Parathyroid adenoma (tissue), 2 donors: ENCODE measurements at regions not wholly inside any gene's neighbourhood (a gene's known extent, or its start where the extent isn't known, plus 50 kb on each side); places are given as distances from the start of the nearest gene placed in this dataset.

Experiments
- H2AFZ ChIP-seq: fragments of 300-600 bp; sonication (generic); one replicate; pipeline ENCODE4 v1.7.0; 2017; ENCODE audit warnings: antibody characterized with exemption, mild to moderate bottlenecking
- H3K27ac ChIP-seq: fragments of 300-600 bp; sonication (generic); one replicate; pipeline ENCODE4 v1.7.0; 2017
- H3K27me3 ChIP-seq: fragments of 300-600 bp; sonication (generic); one replicate; pipeline ENCODE4 v1.7.0; 2017; ENCODE audit warnings: low read length; ENCODE audit not compliant: control insufficient read depth, insufficient read depth
- H3K36me3 ChIP-seq: fragments of 300-600 bp; sonication (generic); one replicate; pipeline ENCODE4 v1.7.0; 2017; ENCODE audit warnings: low read length; ENCODE audit not compliant: control insufficient read depth, insufficient read depth
- H3K4me1 ChIP-seq: fragments of 300-600 bp; sonication (generic); one replicate; pipeline ENCODE4 v1.7.0; 2017; ENCODE audit warnings: control low read depth
- H3K4me2 ChIP-seq: fragments of 300-600 bp; sonication (generic); one replicate; pipeline ENCODE4 v1.7.0; 2017; ENCODE audit warnings: low read length
- H3K4me3 ChIP-seq: fragments of 300-600 bp; sonication (generic); one replicate; pipeline ENCODE4 v1.7.0; 2017; ENCODE audit warnings: low read depth, low read length
- H3K79me2 ChIP-seq: fragments of 300-600 bp; sonication (generic); one replicate; pipeline ENCODE4 v1.7.0; 2017; ENCODE audit warnings: control low read depth
- H3K9ac ChIP-seq: fragments of 300-600 bp; sonication (generic); one replicate; pipeline ENCODE4 v1.7.0; 2017; ENCODE audit warnings: mild to moderate bottlenecking
- H3K9me3 ChIP-seq: fragments of 300-600 bp; sonication (generic); one replicate; pipeline ENCODE4 v1.7.0; 2017; ENCODE audit warnings: low read length; ENCODE audit not compliant: control insufficient read depth
- TF ChIP-seq, protein P1 (sequence below): fragments of 300-600 bp; sonication (generic); IDR thresholded peaks from one replicate; pipeline ENCODE4 v1.7.0; 2017; ENCODE audit warnings: antibody characterized with exemption, mild to moderate bottlenecking
- donor health status: primary hyperparathyroidism.

DNA sequence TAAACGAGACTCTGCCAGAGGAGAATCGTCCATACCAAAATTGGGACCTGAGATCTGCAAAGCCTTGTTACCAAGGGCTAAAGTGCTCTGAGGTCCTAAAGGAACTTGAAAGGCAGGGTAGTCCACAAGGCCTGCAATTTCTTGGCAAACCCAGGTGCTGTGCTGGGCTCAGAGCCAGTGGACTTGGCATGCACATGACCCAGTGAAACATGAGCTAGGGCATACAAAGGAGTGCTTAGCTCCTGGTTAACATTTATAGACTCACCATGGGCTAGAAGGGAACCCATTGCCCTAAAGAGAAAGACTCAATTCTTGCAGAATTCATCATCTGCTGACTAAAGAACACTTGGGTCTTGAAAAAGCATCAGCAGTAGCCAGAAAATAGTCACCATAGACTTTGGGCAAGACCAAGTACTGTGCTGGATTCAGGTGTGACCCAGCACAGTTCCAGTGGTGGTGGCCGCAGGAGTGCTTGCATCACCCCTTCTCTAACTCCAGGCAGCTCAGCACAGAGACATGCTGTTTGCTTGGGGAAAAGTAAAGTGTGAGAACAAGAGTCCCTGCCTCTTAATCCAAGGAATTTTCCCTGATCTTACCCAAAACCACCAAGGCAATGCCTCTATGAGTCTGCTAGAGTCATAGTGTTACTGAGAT lies 1069.4 kb upstream of the ADGRL2 start:
- H3K79me2 ChIP-seq = no peaks in the 10 kb centered on the region
- H3K4me3 ChIP-seq = no peak overlapping the region
- no peak overlapping the region for H3K4me2 ChIP-seq
- no peaks in the 10 kb centered on the region for H3K4me1 ChIP-seq
- H3K9ac ChIP-seq = no peak overlapping the region
- no peak overlapping the region for H3K27ac ChIP-seq
- no peaks in the 10 kb centered on the region for H3K36me3 ChIP-seq
- TF ChIP-seq, protein P1, sequence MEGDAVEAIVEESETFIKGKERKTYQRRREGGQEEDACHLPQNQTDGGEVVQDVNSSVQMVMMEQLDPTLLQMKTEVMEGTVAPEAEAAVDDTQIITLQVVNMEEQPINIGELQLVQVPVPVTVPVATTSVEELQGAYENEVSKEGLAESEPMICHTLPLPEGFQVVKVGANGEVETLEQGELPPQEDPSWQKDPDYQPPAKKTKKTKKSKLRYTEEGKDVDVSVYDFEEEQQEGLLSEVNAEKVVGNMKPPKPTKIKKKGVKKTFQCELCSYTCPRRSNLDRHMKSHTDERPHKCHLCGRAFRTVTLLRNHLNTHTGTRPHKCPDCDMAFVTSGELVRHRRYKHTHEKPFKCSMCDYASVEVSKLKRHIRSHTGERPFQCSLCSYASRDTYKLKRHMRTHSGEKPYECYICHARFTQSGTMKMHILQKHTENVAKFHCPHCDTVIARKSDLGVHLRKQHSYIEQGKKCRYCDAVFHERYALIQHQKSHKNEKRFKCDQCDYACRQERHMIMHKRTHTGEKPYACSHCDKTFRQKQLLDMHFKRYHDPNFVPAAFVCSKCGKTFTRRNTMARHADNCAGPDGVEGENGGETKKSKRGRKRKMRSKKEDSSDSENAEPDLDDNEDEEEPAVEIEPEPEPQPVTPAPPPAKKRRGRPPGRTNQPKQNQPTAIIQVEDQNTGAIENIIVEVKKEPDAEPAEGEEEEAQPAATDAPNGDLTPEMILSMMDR = no peak
- H2AFZ ChIP-seq = no peak overlapping the region
- no peaks in the 10 kb centered on the region for H3K9me3 ChIP-seq
- no peaks in the 10 kb centered on the region for H3K27me3 ChIP-seq

DNA sequence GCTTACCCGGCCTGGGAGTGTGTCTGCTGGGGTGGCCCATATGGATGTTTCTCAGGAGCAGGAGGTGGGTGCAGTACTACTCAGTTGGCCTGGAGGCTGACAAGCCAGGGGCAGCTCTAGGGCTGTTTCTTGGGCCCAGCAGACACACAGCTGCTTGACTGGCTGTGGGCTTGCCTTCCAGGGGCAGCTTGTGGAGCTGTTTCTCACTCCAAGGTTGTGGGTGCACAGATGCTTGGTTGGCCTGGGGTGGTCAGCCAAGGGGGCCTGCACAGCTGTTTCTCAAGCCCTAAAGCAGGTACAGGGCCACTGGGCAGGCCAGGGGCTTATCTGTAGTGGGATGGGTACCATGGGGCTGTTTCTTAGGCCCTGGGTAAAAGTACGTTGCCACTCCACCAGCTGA lies 1078.1 kb upstream of the ADGRL2 start:
- no peaks in the 10 kb centered on the region for H3K4me1 ChIP-seq
- H3K27ac ChIP-seq = no peak overlapping the region
- TF ChIP-seq, protein P1 = no peak

DNA sequence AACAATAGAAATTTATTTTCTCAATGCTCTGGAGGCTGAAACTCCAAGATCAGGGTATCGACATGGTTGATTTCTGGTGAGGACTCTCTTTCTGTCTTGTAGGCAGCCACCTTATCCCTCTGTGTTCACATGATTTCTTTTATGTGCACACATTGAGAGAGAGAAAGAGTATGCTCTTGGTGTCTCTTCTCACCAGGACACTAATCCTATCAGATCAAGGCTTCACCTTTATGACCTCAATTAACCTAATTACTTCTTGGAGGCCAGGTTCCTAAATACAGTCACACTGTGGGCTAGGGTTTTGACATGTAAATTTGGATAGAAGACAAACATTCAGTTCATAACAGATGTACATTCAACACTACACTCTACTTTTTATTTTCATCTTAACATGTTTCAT lies 1094.2 kb upstream of the ADGRL2 start:
- Histone ChIP-seq H3K4me3 (no peak overlapping the region), H3K9me3 (no peaks in the 10 kb centered on the region), H3K36me3 (no peaks in the 10 kb centered on the region), H2AFZ (no peak overlapping the region), H3K4me2 (no peak overlapping the region), H3K27ac (no peak overlapping the region), H3K79me2 (no peaks in the 10 kb centered on the region), H3K4me1 (no peaks in the 10 kb centered on the region), H3K27me3 (no peaks in the 10 kb centered on the region), H3K9ac (no peak overlapping the region)
- TF ChIP-seq, protein P1 = no peak

More for the DNA sequence above, 1078.1 kb upstream of the ADGRL2 start:
- Histone ChIP-seq H3K9me3 (no peaks in the 10 kb centered on the region), H3K79me2 (no peaks in the 10 kb centered on the region), H3K36me3 (no peaks in the 10 kb centered on the region), H3K4me3 (no peak overlapping the region), H3K4me2 (no peak overlapping the region), H3K27me3 (no peaks in the 10 kb centered on the region), H3K9ac (no peak overlapping the region), H2AFZ (no peak overlapping the region)

DNA sequence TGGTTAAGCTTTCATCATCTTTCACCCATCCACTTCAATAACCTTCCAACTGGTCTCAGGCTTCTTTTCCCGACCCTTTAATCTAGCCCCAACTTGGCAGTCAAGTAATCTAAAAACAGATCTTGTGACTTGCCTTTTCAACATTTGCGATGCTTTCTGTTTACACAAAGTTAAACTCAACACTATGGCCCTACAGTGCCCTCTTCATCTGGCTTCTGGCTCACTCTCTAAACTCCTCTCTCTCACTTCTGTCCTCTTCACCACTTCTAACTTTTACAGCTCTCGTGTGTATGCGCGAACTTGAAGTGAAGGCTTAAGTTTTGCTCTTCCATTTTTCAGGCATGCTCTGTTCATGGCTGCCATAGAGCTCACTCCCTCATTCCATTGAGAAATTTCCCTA lies 1122.3 kb upstream of the ADGRL2 start:
- TF ChIP-seq, protein P1 = no peak
- Histone ChIP-seq H2AFZ (no peak overlapping the region), H3K9me3 (no peaks in the 10 kb centered on the region), H3K79me2 (no peaks in the 10 kb centered on the region), H3K27ac (no peak overlapping the region), H3K36me3 (no peaks in the 10 kb centered on the region), H3K4me2 (no peak overlapping the region), H3K4me3 (no peak overlapping the region), H3K4me1 (no peaks in the 10 kb centered on the region), H3K27me3 (no peaks in the 10 kb centered on the region), H3K9ac (no peak overlapping the region)

DNA sequence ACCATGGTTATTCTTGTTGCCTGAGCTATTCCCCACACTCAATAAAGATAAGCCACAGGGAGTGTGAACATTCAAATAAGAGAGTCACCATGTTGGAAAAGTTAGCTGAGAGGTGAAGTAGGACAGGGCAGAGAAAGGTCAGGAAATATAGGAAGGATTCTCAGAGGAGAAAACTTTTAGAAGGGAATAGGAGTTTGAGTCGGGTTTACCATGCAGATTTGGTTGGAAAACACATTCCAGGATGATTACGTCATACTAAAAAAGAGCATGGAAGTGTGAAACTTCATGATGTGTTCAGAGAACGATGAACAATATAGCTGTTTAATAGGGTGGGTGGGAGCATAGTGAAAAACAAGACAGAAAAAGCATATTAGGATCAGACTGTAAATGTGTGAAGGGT lies 1125.3 kb upstream of the ADGRL2 start:
- no peaks in the 10 kb centered on the region for H3K27me3 ChIP-seq
- TF ChIP-seq, protein P1 = no peak

More for the DNA sequence above, 1125.3 kb upstream of the ADGRL2 start:
- no peaks in the 10 kb centered on the region for H3K4me1 ChIP-seq
- no peaks in the 10 kb centered on the region for H3K36me3 ChIP-seq
- no peak overlapping the region for H3K4me2 ChIP-seq
- H3K9ac ChIP-seq = no peak overlapping the region
- H3K9me3 ChIP-seq = no peaks in the 10 kb centered on the region
- no peak overlapping the region for H3K27ac ChIP-seq
- no peaks in the 10 kb centered on the region for H3K79me2 ChIP-seq
- H3K4me3 ChIP-seq = no peak overlapping the region
- no peak overlapping the region for H2AFZ ChIP-seq
